SU-DHL-6 (cell line): ENCODE measurements at regions not wholly inside any gene's neighbourhood (a gene's known extent, or its start where the extent isn't known, plus 50 kb on each side); places are given as distances from the start of the nearest gene placed in this dataset.
"Not testable (repeated sequence)": the region's sequence is repeated elsewhere in the genome, so short reads cannot be mapped to it uniquely, and the experiment has no call there.

Source experiments
- H2AFZ ChIP-seq: fragments of 200-600 bp; sonication (generic); 2 replicates; pipeline ENCODE4 v1.6.1; 2014; ENCODE audit warnings: low read depth, mild to moderate bottlenecking, moderate library complexity, mixed read lengths, antibody characterized with exemption, low read length; ENCODE audit not compliant: severe bottlenecking
- H3F3A ChIP-seq: fragments of 200-600 bp; shearing (Covaris generic); 2 replicates; pipeline ENCODE4 v1.6.0; 2016; ENCODE audit warnings: antibody characterized with exemption, mild to moderate bottlenecking; ENCODE audit not compliant: insufficient read depth
- H3K27ac ChIP-seq: fragments of 200-600 bp; sonication (generic); 2 replicates; pipeline ENCODE4 v1.5.1; 2016; ENCODE audit warnings: low read depth, mild to moderate bottlenecking, low read length, moderate library complexity, mixed read lengths
- H3K27me3 ChIP-seq: fragments of 200-600 bp; sonication (generic), shearing (Covaris generic); 2 replicates; pipeline ENCODE4 v1.6.0; 2014; ENCODE audit warnings: mild to moderate bottlenecking, low read length
- H3K36me3 ChIP-seq: fragments of 200-600 bp; sonication (generic); 2 replicates; pipeline ENCODE4 v1.6.1; 2014; ENCODE audit warnings: mild to moderate bottlenecking, low read length, mixed read lengths
- H3K4me2 ChIP-seq: fragments of 300-600, 200-600 bp; shearing (Covaris generic), sonication (generic); 2 replicates; pipeline ENCODE4 v1.6.0; 2014; ENCODE audit warnings: low read length, low read depth, mild to moderate bottlenecking; ENCODE audit not compliant: poor library complexity, severe bottlenecking
- H3K4me3 ChIP-seq: fragments of 200-600 bp; sonication (generic); 2 replicates; pipeline ENCODE4 v1.5.1; 2014; ENCODE audit warnings: antibody characterized with exemption, low read length, mild to moderate bottlenecking, mixed read lengths; ENCODE audit not compliant: insufficient read depth, poor library complexity, severe bottlenecking
- H3K79me2 ChIP-seq: fragments of 200-600 bp; sonication (generic); 2 replicates; pipeline ENCODE4 v1.6.1; 2014; ENCODE audit warnings: mild to moderate bottlenecking, low read length, moderate library complexity; ENCODE audit not compliant: insufficient read depth
- H3K9ac ChIP-seq: fragments of 200-600 bp; sonication (generic); 2 replicates; pipeline ENCODE4 v1.7.0; 2014; ENCODE audit warnings: mild to moderate bottlenecking, low read length
- H3K9me2 ChIP-seq: fragments of 200-600 bp; sonication (generic); replicated peaks from 2 replicates; pipeline ENCODE4 v1.6.1; 2014; ENCODE audit warnings: low read length; ENCODE audit not compliant: insufficient read depth
- H3K9me3 ChIP-seq: fragments of 200-600 bp; sonication (generic); 2 replicates; pipeline ENCODE4 v1.6.1; 2014; ENCODE audit warnings: low read length, mixed read lengths; ENCODE audit not compliant: insufficient read depth
- H4K20me1 ChIP-seq: fragments of 200-600 bp; sonication (generic); 2 replicates; pipeline ENCODE4 v1.6.1; 2014; ENCODE audit warnings: low read depth, mild to moderate bottlenecking, antibody characterized with exemption, low read length, moderate library complexity, mixed read lengths
- EZH2phosphoT487 ChIP-seq: fragments of 200-600 bp; sonication (generic), shearing (Covaris generic); conservative IDR thresholded peaks from 2 replicates; pipeline ENCODE4 v1.6.1; 2018; ENCODE audit warnings: mild to moderate bottlenecking, antibody characterized with exemption, low read length, moderate library complexity, mixed read lengths
- TF ChIP-seq, protein P1 (sequence below): fragments of 200-600 bp; sonication (generic); IDR thresholded peaks from one replicate; pipeline ENCODE4 v1.5.1; 2017; ENCODE audit warnings: antibody characterized with exemption, mild to moderate bottlenecking, low read length, moderate library complexity; ENCODE audit not compliant: insufficient read depth, poor library complexity, severe bottlenecking

DNA sequence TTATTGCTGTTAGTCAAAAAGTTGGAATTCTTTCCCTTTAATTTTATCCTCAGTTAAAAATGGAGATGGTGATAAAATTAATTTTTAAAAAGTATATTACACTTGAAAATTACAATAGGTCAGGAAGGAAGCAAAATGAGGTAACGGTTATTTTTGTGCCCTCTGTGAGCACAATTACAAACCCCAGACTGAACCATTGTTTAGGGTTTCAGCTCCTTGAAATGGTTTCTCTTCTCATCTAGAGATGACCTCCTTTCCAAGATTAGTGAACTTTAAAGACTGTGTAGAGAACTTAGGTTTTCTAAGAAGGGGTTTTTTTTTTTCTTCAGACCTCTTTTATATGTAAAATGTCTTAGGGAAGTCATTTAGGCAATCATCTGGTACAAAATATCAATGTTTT lies 126.2 kb upstream of the CHD1 start:
- Histone ChIP-seq H3K9me2 (no peaks in the 10 kb centered on the region), H3K4me2 (no peak overlapping the region), H3F3A (no peaks in the 10 kb centered on the region), H4K20me1 (no peaks in the 10 kb centered on the region), H3K27me3 (no peaks in the 10 kb centered on the region), H3K27ac (no peak overlapping the region), H3K9ac (no peak overlapping the region), H3K79me2 (no peaks in the 10 kb centered on the region), H3K4me3 (no peak overlapping the region), H3K9me3 (no peaks in the 10 kb centered on the region), H3K36me3 (no peaks in the 10 kb centered on the region), H2AFZ (no peak overlapping the region)
- TF ChIP-seq, protein P1, sequence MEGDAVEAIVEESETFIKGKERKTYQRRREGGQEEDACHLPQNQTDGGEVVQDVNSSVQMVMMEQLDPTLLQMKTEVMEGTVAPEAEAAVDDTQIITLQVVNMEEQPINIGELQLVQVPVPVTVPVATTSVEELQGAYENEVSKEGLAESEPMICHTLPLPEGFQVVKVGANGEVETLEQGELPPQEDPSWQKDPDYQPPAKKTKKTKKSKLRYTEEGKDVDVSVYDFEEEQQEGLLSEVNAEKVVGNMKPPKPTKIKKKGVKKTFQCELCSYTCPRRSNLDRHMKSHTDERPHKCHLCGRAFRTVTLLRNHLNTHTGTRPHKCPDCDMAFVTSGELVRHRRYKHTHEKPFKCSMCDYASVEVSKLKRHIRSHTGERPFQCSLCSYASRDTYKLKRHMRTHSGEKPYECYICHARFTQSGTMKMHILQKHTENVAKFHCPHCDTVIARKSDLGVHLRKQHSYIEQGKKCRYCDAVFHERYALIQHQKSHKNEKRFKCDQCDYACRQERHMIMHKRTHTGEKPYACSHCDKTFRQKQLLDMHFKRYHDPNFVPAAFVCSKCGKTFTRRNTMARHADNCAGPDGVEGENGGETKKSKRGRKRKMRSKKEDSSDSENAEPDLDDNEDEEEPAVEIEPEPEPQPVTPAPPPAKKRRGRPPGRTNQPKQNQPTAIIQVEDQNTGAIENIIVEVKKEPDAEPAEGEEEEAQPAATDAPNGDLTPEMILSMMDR: no peak
- no peak for TF ChIP-seq EZH2phosphoT487

DNA sequence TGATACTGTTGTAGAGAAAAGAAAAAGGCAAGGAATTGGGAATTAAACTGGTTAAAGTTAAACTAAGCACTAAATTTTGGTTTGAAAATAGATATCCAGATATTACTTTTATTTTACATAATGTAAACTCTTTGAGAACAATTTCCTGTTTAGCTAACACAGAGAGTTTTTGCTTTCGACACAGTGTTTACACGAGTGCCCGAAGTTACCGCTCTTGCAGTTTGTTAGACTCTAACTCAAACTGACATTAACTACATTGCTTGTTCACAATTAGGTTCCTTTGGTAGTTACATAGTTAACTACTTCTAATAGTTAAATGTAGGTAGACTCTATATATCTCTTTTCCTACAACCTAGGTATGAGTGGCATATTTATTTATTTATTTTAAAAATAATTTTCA lies 117.1 kb upstream of the CHD1 start:
- H3K4me2 ChIP-seq: no peak overlapping the region

DNA sequence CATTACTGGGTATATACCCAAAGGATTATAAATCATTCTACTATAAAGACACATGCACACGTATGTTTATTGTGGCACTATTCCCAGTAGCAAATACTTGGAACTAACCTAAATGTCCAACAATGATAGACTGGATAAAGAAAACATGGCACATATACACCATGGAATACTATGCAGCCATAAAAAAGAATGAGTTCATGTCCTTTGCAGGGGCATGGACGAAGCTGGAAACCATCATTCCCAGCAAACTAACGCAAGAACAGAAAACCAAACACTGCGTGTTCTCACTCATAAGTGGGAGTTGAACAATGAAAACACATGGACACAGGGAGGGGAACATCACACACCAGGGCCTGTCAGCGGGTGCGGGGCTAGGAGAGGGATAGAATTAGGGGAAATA lies 114.5 kb upstream of the CHD1 start:
- H3K9me3 ChIP-seq, H3K79me2 ChIP-seq, H4K20me1 ChIP-seq, H3K27ac ChIP-seq, H3K4me2 ChIP-seq, H3K4me3 ChIP-seq, H3K9ac ChIP-seq, H3F3A ChIP-seq, H3K36me3 ChIP-seq, H3K27me3 ChIP-seq, H2AFZ ChIP-seq, H3K9me2 ChIP-seq: not testable (repeated sequence)

More for the DNA sequence above, 117.1 kb upstream of the CHD1 start:
- H3K27me3 ChIP-seq: no peaks in the 10 kb centered on the region
- H3K9ac ChIP-seq: no peak overlapping the region
- H3F3A ChIP-seq: no peaks in the 10 kb centered on the region
- H2AFZ ChIP-seq: no peak overlapping the region
- no peaks in the 10 kb centered on the region for H3K9me3 ChIP-seq
- H3K4me3 ChIP-seq: no peak overlapping the region
- H4K20me1 ChIP-seq: no peaks in the 10 kb centered on the region
- H3K36me3 ChIP-seq: no peaks in the 10 kb centered on the region
- no peaks in the 10 kb centered on the region for H3K79me2 ChIP-seq
- no peaks in the 10 kb centered on the region for H3K9me2 ChIP-seq
- TF ChIP-seq EZH2phosphoT487: no peak
- TF ChIP-seq, protein P1: no peak
- H3K27ac ChIP-seq: no peak overlapping the region

DNA sequence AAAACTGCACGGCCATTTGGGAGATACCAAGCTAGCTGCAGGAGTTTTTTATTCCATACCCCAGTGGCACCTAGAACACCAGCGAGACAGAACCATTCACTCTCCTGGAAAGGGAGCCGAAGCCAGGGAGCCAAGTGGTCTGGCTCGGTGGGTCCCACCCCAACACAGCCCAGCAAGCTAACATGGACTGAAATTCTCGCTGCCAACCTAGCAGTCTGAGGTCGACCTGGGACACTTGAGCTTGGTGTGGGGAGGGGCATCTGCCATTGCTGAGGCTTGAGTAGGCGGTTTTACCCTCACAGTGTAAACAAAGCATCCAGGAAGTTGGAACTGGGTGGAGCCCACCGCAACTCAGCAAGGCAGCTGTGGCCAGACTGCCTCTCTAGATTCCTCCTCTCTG lies 108.9 kb upstream of the CHD1 start:
- Histone ChIP-seq H3K9me3 (no peaks in the 10 kb centered on the region), H3K27me3 (no peaks in the 10 kb centered on the region), H4K20me1 (no peaks in the 10 kb centered on the region), H3F3A (no peaks in the 10 kb centered on the region), H2AFZ (no peak overlapping the region), H3K4me2 (no peak overlapping the region), H3K9ac (no peak overlapping the region), H3K36me3 (no peaks in the 10 kb centered on the region), H3K4me3 (no peak overlapping the region), H3K9me2 (no peaks in the 10 kb centered on the region), H3K27ac (no peak overlapping the region), H3K79me2 (no peaks in the 10 kb centered on the region)
- TF ChIP-seq, protein P1: no peak
- no peak for TF ChIP-seq EZH2phosphoT487
